NCI-H446 (cell line): ENCODE measurements at regions not wholly inside any gene's neighbourhood (a gene's known extent, or its start where the extent isn't known, plus 50 kb on each side); places are given as distances from the start of the nearest gene placed in this dataset.
"Not testable (repeated sequence)": the region's sequence is repeated elsewhere in the genome, so short reads cannot be mapped to it uniquely, and the experiment has no call there.

Experiments used
- DNase-seq, 2 experiments: peaks; one replicate each; lab custom pipeline; 2025; lab: John Stamatoyannopoulos, UW

DNA sequence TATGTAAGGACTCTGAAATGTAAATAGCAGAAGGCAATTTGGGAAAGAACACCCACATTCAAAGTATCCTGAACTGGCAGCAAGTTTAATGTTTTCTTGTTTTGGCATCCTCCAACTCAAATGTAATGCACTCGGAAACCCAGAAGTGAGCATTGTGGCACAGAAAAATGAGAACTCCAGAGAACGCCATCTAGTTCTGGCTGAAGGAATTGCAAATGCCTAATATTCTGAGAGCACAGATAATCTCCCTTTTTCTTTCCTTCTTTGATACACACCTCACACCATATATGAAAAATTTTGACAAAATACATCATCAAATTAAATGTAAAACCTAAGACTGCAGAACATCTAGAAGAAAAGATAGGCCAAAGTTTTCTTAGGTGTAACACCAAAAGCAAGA is 52.1 kb downstream of the PWWP3B start:
- no peak for DNase-seq

GRCh38 chrX:106243376-106243775 is 75.3 kb downstream of the PWWP3B start:
- no peak for DNase-seq

GRCh38 chrX:106246511-106246910 is 78.4 kb downstream of the PWWP3B start:
- no peak for DNase-seq

DNA sequence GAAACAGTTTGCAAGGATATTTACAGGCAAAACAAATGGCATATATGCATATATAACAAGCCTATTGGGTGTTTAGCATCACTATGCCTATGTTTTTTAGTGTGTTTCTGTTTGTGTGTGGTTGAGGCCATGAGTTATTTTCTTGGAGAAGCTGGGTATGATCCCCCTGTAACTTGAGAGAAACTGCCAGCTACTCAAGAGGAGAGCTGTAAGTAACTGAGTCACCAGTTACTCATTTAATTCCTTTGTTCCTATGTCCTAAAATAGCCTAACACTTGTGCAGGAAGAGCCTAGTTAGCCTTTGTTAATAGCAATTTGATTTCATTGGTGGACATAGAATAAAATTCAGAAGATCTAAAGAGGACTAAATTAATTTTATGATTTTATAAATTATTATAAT is 79.1 kb downstream of the PWWP3B start:
- no peak for DNase-seq

DNA sequence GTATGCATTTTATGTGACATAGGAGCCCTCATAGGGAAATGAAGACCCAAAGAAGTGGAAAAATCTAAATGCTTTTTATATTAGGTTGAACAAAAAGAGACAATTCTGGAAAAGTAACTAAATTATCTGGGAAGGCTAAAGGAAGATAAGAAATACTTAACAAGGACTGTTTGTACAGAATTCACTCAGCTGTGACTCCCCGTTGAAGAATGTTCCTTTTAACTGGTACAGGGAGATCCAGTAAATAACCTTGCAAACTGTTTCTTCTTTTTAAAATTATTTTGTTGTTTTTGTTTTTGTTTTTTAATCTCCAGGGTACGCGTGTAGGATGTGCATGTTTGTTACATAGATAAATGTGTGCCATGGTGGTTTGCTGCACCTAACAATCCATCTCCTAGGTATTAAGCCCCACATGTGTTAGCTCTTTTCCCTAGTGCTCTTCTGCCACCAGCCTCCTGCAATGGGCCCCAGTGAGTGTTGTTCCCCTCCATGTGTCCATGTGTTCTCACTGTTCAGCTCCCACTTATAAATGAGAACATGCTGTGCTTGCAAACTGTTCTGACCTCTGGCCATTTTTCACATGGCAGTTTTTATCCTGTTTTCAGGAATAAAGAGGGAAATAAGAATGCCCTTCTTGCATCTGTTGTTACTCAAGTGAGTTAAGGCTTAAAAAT is 81.7 kb downstream of the PWWP3B start:
- DNase-seq: no peak

- DNase-seq: no peak
Observed at GRCh38 chrX:106263817-106264216, 95.7 kb downstream of the PWWP3B start.

GRCh38 chrX:106273947-106274587 is 106.0 kb downstream of the PWWP3B start:
- not testable (repeated sequence) for DNase-seq

DNA sequence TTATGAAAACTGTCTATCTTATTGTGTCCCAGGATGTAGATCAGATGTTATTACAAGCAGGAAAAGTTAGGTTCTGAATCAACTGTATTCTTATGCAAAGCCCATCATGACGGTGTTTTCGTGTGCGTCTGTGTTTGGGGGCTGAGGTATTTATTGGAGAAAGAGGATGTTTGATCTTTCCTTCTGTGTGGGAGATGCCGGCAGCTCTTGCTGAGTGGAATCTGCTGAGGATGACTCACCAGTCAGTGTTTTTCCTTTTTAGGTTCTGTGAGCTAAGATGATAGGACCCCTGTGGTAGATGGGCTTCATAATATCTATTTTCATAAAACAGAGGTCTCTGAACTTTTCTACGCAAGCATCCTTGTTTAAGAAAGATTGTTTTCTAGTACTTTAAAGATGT is 107.1 kb downstream of the PWWP3B start:
- not testable (repeated sequence) for DNase-seq

GRCh38 chrX:106278951-106279350 is 110.8 kb downstream of the PWWP3B start:
- no peak for DNase-seq

DNA sequence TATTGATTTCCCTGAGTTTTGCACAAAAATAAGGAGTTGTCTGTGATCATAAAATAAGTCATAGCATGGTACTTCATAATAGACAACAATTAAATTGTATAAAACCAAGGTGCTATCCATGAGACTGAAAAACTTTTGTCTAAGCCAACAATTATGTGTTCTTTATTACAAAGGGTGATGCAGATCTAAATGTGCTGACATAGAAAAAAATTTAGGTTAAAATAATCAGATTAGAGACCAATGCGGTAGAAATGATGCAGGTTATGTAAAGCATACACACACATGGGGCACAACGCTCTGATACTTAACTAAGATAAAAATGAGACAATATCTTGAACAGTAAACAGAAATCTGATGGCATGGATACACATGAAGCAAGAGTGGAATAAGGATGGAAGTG is 113.3 kb downstream of the PWWP3B start:
- no peak for DNase-seq

- DNase-seq: no peak
Observed at GRCh38 chrX:106283841-106284240, 115.7 kb downstream of the PWWP3B start.

GRCh38 chrX:106284431-106285025 is 116.4 kb downstream of the PWWP3B start:
- DNase-seq: no peak

GRCh38 chrX:106286053-106286650 is 118.0 kb downstream of the PWWP3B start:
- DNase-seq: no peak

GRCh38 chrX:106290778-106291177 is 122.7 kb downstream of the PWWP3B start:
- DNase-seq: not testable (repeated sequence)

DNA sequence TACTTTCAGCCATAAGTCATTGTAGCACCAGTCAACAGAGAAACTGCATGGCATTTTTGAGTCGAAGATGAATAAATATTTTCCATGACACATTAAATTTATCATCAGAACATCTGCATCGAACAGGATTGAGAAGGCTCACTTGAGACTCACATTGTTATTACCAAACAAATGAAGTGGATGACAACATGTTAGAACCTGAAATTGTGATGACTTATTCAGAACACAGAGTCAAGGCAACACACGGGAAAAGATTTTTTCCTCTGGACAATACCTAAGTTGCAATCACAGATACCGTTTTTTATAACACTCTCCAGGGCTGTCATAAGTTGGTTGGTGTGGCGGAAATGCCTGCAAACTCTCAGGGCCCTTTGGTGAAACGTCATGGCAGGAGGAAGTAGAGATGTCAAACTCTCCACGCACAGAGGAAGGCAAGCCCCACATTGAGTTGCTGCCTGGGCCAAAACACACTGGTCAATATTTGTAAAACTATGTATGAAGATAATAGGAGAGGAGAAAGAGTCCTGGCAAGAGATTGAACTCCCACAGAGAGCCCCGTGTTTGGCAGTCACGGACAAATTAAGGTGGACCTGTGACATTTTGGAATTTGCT is 123.8 kb downstream of the PWWP3B start:
- not testable (repeated sequence) for DNase-seq

GRCh38 chrX:106300239-106300638 is 132.1 kb downstream of the PWWP3B start:
- DNase-seq: no peak

GRCh38 chrX:106300656-106301055 is 132.6 kb downstream of the PWWP3B start:
- no peak for DNase-seq

DNA sequence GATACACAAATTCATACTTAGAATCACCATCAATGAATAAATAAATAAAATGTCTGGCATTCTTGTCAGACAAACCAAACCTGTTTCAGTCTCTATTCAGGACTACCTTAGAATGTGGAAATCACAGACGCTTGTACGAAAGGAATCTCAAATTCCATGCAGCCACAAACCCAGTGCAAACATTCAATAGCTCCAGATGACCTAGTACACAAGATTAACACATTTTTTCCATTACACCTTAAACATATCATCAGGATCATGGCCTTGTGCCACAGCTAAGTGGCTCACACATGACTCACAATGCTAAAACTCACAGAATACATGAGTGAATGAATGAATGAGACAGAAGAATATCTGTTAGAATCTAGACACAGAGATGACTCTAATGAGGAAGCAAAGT is 134.2 kb downstream of the PWWP3B start:
- no peak for DNase-seq

- no peak for DNase-seq
Observed at GRCh38 chrX:106306391-106306947, 138.4 kb downstream of the PWWP3B start.

DNA sequence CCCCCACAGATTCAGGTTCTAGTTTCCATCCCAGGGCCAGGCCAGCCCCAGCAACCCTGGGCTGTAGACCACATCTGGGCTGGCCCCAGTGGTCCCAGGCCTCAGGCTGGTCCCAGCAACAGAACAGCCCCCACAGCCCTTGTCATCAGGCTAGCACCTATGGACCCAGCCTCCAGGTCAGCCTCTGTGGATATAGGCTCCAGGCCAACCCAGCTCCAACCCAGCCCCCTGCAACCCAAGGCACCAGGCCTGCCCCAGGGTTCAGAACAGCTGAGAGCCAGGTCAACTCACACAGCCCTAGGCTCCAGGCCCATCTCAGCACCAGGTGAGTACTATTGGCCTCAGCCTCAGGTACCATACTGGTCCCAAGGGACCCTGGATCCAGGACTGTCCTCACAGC is 155.3 kb downstream of the PWWP3B start:
- DNase-seq: no peak

- no peak for DNase-seq
Observed at GRCh38 chrX:106331606-106332005, 163.5 kb downstream of the PWWP3B start.

DNA sequence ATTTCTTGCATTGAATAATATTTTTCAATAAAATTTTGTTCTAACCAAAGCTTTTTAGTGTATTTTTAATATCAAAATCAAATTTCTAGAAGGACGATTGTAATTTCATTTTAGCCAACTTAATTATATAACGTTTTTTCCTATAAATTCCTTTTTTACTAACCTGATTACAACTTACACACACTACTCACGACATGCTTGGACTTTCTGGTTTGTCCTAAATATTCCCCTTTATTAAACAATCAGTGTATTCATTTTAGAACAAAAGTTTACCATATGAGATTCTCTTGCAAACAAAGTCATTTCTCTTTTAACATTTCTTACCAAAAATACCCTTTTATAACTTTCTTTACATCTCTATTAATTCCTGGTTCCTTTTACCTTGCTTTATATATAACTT is 173.7 kb downstream of the PWWP3B start:
- DNase-seq: no peak
